Common myeloid progenitor, CD34-positive (primary cell): ENCODE measurements at regions not wholly inside any gene's neighbourhood (a gene's known extent, or its start where the extent isn't known, plus 50 kb on each side); places are given as distances from the start of the nearest gene placed in this dataset.

ENCODE experiments used
- CTCF ChIA-PET: fragments of 350-600 bp; sonication (Branson Sonifier 250); formaldehyde crosslinking; loops from one replicate; lab custom pipeline; 2021; ENCODE audit warnings: antibody characterized with exemption; lab: Charles Lee
- POLR2A ChIA-PET: fragments of 350-600 bp; sonication (Branson Sonifier 250); formaldehyde crosslinking; loops from one replicate; lab custom pipeline; 2021; ENCODE audit warnings: antibody characterized with exemption; lab: Charles Lee
- DNase-seq, 3 donors: peaks; one replicate each; pipeline versions ENCODE4 v3.0.0 to v3.0.0-alpha.2; 2013
- H3K27ac ChIP-seq, 2 experiments: 1 replicate in 1 of 2; 2 replicates in 1 of 2; pipeline ENCODE4 v1.7.0; 2013; ENCODE audit warnings: inconsistent platforms in 2 of 2, low read length in 2 of 2, mild to moderate bottlenecking in 2 of 2, low read depth in 1 of 2, moderate library complexity in 1 of 2; ENCODE audit not compliant: severe bottlenecking in 2 of 2, insufficient read depth in 1 of 2, poor library complexity in 1 of 2
- H3K27me3 ChIP-seq, 5 experiments: replicated peaks in 2 of 5; 1 replicate in 3 of 5; 2 replicates in 2 of 5; pipeline versions ENCODE4 v1.6.1 to v1.7.0; 2013; ENCODE audit warnings: low read length in 4 of 5, mild to moderate bottlenecking in 2 of 5, moderate library complexity in 2 of 5, inconsistent platforms in 1 of 5; ENCODE audit not compliant: insufficient read depth in 5 of 5, control insufficient read depth in 4 of 5
- H3K36me3 ChIP-seq, 4 experiments: 1 replicate in 2 of 4; 2 replicates in 2 of 4; pipeline versions ENCODE4 v1.6.1 to v1.7.0; 2013; ENCODE audit warnings: low read length in 3 of 4, control low read depth in 1 of 4, mild to moderate bottlenecking in 1 of 4; ENCODE audit not compliant: control insufficient read depth in 4 of 4, insufficient read depth in 4 of 4
- H3K4me1 ChIP-seq, 4 experiments: 1 replicate in 3 of 4; 2 replicates in 1 of 4; pipeline versions ENCODE4 v1.6.1 to v1.7.1; 2013; ENCODE audit warnings: low read length in 3 of 4, mild to moderate bottlenecking in 3 of 4, control low read depth in 1 of 4, inconsistent platforms in 1 of 4, moderate library complexity in 1 of 4; ENCODE audit not compliant: control insufficient read depth in 4 of 4, insufficient read depth in 4 of 4; ENCODE audit errors: control extremely low read depth in 1 of 4
- H3K4me3 ChIP-seq, 7 experiments: 1 replicate in 4 of 7; 2 replicates in 3 of 7; pipeline versions ENCODE4 v1.5.1 to v1.7.0; 2013; ENCODE audit warnings: mild to moderate bottlenecking in 7 of 7, low read length in 6 of 7, moderate library complexity in 6 of 7, inconsistent platforms in 2 of 7, low read depth in 2 of 7, control low read depth in 1 of 7; ENCODE audit not compliant: insufficient read depth in 4 of 7, control insufficient read depth in 1 of 7; ENCODE audit errors: extremely low read depth in 1 of 7
- H3K9me3 ChIP-seq, 5 experiments: 1 replicate in 4 of 5; 2 replicates in 1 of 5; pipeline versions ENCODE4 v1.6.1 to v1.7.1; 2013; ENCODE audit warnings: low read length in 4 of 5, mild to moderate bottlenecking in 2 of 5, inconsistent platforms in 1 of 5, low read depth in 1 of 5, moderate library complexity in 1 of 5; ENCODE audit not compliant: control insufficient read depth in 4 of 5, insufficient read depth in 2 of 5; ENCODE audit errors: control extremely low read depth in 1 of 5
- WGBS: methylation state at CpG from one replicate; pipeline ENCODE4 v1.1.5; 2013; ENCODE audit not compliant: insufficient coverage; 5-methylcytosine and 5-hydroxymethylcytosine counted together

GRCh38 chr11:115649461-115649860 is 145.2 kb upstream of the CADM1 start:
- H3K4me3 ChIP-seq: no peak overlapping the region
- peaks cover 0 to 72% (median 3%) of the 10 kb centered on the region in 5 experiments for H3K27me3 ChIP-seq
- no peak overlapping the region for H3K27ac ChIP-seq
- WGBS: 84% methylated on average over 4 of the region's 5 CpGs
- no peaks in the 10 kb centered on the region for H3K36me3 ChIP-seq
- no peaks in the 10 kb centered on the region for H3K4me1 ChIP-seq
- POLR2A ChIA-PET: no interaction called here
- no peak for DNase-seq
- H3K9me3 ChIP-seq: no peaks in the 10 kb centered on the region
- CTCF ChIA-PET: no interaction called here

- H3K4me1 ChIP-seq: no peaks in the 10 kb centered on the region
- H3K4me3 ChIP-seq: no peak overlapping the region
- H3K27ac ChIP-seq: no peak overlapping the region
- no peaks in the 10 kb centered on the region for H3K36me3 ChIP-seq
- CTCF ChIA-PET: no interaction called here
- H3K27me3 ChIP-seq: peaks cover 0 to 62% (median 3%) of the 10 kb centered on the region in 5 experiments
- POLR2A ChIA-PET: no interaction called here
- no peak for DNase-seq
- H3K9me3 ChIP-seq: no peaks in the 10 kb centered on the region
- WGBS: 33% methylated on average over 24 of the region's 28 CpGs
These were observed 141.6 kb upstream of the CADM1 start for GRCh38 chr11:115645631-115646317.

DNA sequence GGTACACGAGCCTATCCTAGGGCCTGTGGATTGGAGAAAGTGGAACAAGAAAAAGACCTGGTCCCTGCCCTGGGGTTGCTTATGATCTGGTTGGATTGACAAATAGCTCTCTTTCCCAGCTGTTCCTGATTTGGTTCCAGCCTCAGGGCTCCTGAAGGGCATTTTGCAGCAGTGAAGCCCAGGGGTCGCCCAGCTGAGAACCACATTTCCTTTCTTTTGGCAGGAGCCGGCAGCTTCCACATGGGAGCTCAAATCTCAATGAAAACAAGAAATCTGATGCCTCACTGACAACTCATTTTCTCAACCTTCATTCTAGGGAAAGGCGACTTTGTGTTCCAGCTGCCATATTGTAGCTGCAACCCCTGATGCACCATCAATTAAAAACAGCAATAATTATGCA is 140.6 kb upstream of the CADM1 start:
- WGBS: 74% methylated on average over 3 of the region's 4 CpGs
- Histone ChIP-seq H3K27me3 (peaks cover 0 to 62% (median 3%) of the 10 kb centered on the region in 5 experiments), H3K4me3 (no peak overlapping the region), H3K27ac (no peak overlapping the region), H3K9me3 (no peaks in the 10 kb centered on the region), H3K36me3 (no peaks in the 10 kb centered on the region), H3K4me1 (no peaks in the 10 kb centered on the region)
- no peak for DNase-seq
- ChIA-PET POLR2A (no interaction called here), CTCF (no interaction called here)

- no peaks in the 10 kb centered on the region for H3K4me1 ChIP-seq
- H3K9me3 ChIP-seq: no peaks in the 10 kb centered on the region
- H3K4me3 ChIP-seq: no peak overlapping the region
- no peaks in the 10 kb centered on the region for H3K36me3 ChIP-seq
- DNase-seq: no peak
- WGBS: 83% methylated on average over 10 of the region's 12 CpGs
- CTCF ChIA-PET: interaction anchor here (0.5 kb wide), 1 partner anchor 63 kb away, joined by 3 read pairs; no protein-coding TSS in a partner anchor
- H3K27ac ChIP-seq: no peak overlapping the region
- POLR2A ChIA-PET: no interaction called here
- peaks cover 0 to 64% (median 6%) of the 10 kb centered on the region in 5 experiments for H3K27me3 ChIP-seq
These were observed 139.5 kb upstream of the CADM1 start for GRCh38 chr11:115643549-115644270.

DNA sequence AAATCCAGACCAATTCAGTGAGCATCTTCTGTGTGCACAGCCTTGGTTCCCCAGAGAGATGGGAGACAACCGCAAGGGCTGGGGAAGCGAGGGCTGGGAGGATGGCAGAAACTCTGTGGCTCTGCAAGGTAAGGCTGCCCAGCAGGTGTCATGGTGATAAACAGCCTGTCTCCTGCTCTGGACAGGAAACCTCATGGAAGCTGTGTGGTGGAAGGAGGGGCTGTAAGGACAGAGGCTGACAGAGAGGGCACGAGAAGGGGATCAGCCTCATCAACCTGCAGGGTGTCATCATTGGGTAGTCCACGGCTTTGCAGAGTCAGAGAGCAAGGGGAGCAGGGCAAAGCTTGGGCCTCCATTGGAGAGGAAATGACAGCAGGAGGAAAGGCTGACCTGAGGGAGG is 138.4 kb upstream of the CADM1 start:
- 70% methylated on average over 2 of the region's 4 CpGs for WGBS
- ChIA-PET POLR2A (no interaction called here), CTCF (no interaction called here)
- DNase-seq: no peak
- no peaks in the 10 kb centered on the region for H3K36me3 ChIP-seq
- H3K4me3 ChIP-seq: no peak overlapping the region
- no peaks in the 10 kb centered on the region for H3K4me1 ChIP-seq
- peaks cover 0 to 63% (median 6%) of the 10 kb centered on the region in 5 experiments for H3K27me3 ChIP-seq
- no peak overlapping the region for H3K27ac ChIP-seq
- no peaks in the 10 kb centered on the region for H3K9me3 ChIP-seq

- Histone ChIP-seq H3K36me3 (no peaks in the 10 kb centered on the region), H3K27me3 (peaks cover 0 to 18% (median 3%) of the 10 kb centered on the region in 5 experiments), H3K27ac (no peak overlapping the region), H3K4me1 (no peaks in the 10 kb centered on the region), H3K4me3 (no peak overlapping the region), H3K9me3 (no peaks in the 10 kb centered on the region)
- no peak for DNase-seq
- 66% methylated on average over 4 of the region's 8 CpGs for WGBS
- POLR2A ChIA-PET: interaction anchor here (0.6 kb wide), 1 partner anchor 50 kb away, joined by 4 read pairs; no protein-coding TSS in a partner anchor
- CTCF ChIA-PET: no interaction called here
These were observed 133.5 kb upstream of the CADM1 start for GRCh38 chr11:115637599-115638241.
